ENCODE measurements at regions not wholly inside any gene's neighbourhood (a gene's known extent, or its start where the extent isn't known, plus 50 kb on each side); places are given as distances from the start of the nearest gene placed in this dataset.

DNA sequence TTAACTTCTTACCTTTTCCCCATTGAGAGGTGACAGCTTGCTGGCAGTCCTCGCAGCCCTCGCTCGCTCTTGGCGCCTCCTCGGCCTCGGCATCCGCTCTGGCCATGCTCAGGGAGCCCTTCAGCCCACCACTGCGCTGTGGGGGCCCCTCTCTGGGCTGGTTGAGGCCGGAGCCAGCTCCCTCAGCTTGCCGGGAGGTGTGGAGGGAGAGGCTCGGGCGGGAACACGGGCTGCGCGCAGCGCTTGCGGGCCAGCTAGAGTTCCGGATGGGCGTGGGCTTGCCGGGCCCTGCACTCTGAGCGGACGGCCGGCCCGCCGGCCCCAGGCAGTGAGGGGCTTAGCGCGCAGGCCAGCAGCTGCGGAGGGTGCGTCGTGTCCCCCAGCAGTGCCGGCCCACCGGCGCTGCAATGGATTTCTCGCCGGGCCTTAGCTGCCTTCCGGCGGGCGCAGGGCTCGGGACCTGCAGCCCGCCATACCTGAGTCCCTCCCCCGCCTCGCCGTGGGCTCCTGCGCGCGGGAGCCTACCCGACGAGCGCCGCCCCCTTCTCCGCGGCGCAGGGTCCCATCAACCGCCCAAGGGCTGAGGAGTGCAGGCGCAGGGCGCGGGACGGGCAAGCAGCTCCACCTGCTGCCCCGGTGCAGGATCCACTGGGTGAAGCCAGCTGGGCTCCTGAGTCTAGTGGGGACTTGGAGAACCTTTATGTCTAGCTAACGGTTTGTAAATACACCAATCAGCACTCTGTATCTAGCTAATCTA, 335.0 kb downstream of the CBLN2 start:
- intact Hi-C loops (cut with DNase I; ENCODE audit: low total_unique reads) = no loop called here
- TF ChIP-seq, protein P1, sequence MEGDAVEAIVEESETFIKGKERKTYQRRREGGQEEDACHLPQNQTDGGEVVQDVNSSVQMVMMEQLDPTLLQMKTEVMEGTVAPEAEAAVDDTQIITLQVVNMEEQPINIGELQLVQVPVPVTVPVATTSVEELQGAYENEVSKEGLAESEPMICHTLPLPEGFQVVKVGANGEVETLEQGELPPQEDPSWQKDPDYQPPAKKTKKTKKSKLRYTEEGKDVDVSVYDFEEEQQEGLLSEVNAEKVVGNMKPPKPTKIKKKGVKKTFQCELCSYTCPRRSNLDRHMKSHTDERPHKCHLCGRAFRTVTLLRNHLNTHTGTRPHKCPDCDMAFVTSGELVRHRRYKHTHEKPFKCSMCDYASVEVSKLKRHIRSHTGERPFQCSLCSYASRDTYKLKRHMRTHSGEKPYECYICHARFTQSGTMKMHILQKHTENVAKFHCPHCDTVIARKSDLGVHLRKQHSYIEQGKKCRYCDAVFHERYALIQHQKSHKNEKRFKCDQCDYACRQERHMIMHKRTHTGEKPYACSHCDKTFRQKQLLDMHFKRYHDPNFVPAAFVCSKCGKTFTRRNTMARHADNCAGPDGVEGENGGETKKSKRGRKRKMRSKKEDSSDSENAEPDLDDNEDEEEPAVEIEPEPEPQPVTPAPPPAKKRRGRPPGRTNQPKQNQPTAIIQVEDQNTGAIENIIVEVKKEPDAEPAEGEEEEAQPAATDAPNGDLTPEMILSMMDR (IDR thresholded peaks at IDR 0.05) = no peak
- no peak for TF ChIP-seq POLR2A (IDR thresholded peaks at IDR 0.05)
- H3K4me1 ChIP-seq = no peaks in the 10 kb centered on the region

DNA sequence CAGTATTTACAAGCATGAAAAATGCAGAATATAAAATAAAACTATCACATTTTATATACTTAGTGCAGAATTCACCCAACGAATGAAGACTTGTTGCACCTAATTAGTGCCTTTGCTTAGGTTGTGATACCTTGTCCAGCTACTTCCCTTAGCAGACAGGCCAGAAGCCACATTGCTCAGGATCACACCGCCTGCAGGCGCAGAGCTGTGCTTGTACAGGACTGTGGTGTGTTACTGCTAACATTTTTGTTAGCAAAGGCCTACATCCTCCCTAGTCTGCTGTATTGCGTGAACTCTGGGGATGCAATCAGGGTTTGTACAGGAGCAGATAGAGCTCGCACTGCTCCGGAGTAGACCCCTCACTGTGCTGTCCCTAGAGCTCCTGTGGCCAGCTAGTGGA, 336.9 kb downstream of the CBLN2 start:
- intact Hi-C loops (cut with DNase I; ENCODE audit: low total_unique reads) = no loop called here
- DNase-seq = no peak
- TF ChIP-seq, protein P1 (IDR thresholded peaks at IDR 0.05) = no peak
- no peak for TF ChIP-seq POLR2A (IDR thresholded peaks at IDR 0.05)
- no peak overlapping the region for H3K4me3 ChIP-seq
- no peak overlapping the region for H3K27ac ChIP-seq
- H3K4me1 ChIP-seq = no peaks in the 10 kb centered on the region
- no peaks in the 10 kb centered on the region for H3K9me3 ChIP-seq
- H3K36me3 ChIP-seq = no peaks in the 10 kb centered on the region
- no peaks in the 10 kb centered on the region for H3K27me3 ChIP-seq

More for the DNA sequence above, 335.0 kb downstream of the CBLN2 start:
- no peak overlapping the region for H3K27ac ChIP-seq
- H3K9me3 ChIP-seq = no peaks in the 10 kb centered on the region
- no peaks in the 10 kb centered on the region for H3K36me3 ChIP-seq
- no peak for DNase-seq
- no peaks in the 10 kb centered on the region for H3K27me3 ChIP-seq
- no peak overlapping the region for H3K4me3 ChIP-seq

GRCh38 chr18:72206814-72207213, 337.3 kb downstream of the CBLN2 start:
- TF ChIP-seq, protein P1 (IDR thresholded peaks at IDR 0.05) = no peak
- TF ChIP-seq POLR2A (IDR thresholded peaks at IDR 0.05) = no peak
- intact Hi-C loops (cut with DNase I; ENCODE audit: low total_unique reads) = no loop called here
- no peaks in the 10 kb centered on the region for H3K36me3 ChIP-seq
- H3K27ac ChIP-seq = no peak overlapping the region
- no peak for DNase-seq
- H3K4me3 ChIP-seq = no peak overlapping the region
- no peaks in the 10 kb centered on the region for H3K27me3 ChIP-seq
- no peaks in the 10 kb centered on the region for H3K9me3 ChIP-seq
- H3K4me1 ChIP-seq = no peaks in the 10 kb centered on the region

- no peak for DNase-seq
- Histone ChIP-seq H3K27me3 (no peaks in the 10 kb centered on the region), H3K4me1 (no peaks in the 10 kb centered on the region), H3K9me3 (no peaks in the 10 kb centered on the region), H3K27ac (no peak overlapping the region), H3K4me3 (no peak overlapping the region), H3K36me3 (no peaks in the 10 kb centered on the region)
- TF ChIP-seq, protein P1 (IDR thresholded peaks at IDR 0.05) = no peak
- TF ChIP-seq POLR2A (IDR thresholded peaks at IDR 0.05) = no peak
- intact Hi-C loops (cut with DNase I; ENCODE audit: low total_unique reads) = no loop called here
Observed at GRCh38 chr18:72201032-72201431, 343.1 kb downstream of the CBLN2 start.

- no peaks in the 10 kb centered on the region for H3K27me3 ChIP-seq
- DNase-seq = no peak
- H3K4me1 ChIP-seq = no peaks in the 10 kb centered on the region
- H3K9me3 ChIP-seq = no peaks in the 10 kb centered on the region
- intact Hi-C loops (cut with DNase I; ENCODE audit: low total_unique reads) = no loop called here
- no peak for TF ChIP-seq POLR2A (IDR thresholded peaks at IDR 0.05)
- H3K4me3 ChIP-seq = no peak overlapping the region
- no peak overlapping the region for H3K27ac ChIP-seq
- H3K36me3 ChIP-seq = no peaks in the 10 kb centered on the region
Observed at GRCh38 chr18:72197591-72197990, 346.6 kb downstream of the CBLN2 start.

All from uterus (tissue), 3 donors.